NCI-H1105 treated with DMSO at 0.1 percent for 48 hours (cell line): ENCODE measurements at regions not wholly inside any gene's neighbourhood (a gene's known extent, or its start where the extent isn't known, plus 50 kb on each side); places are given as distances from the start of the nearest gene placed in this dataset.

Source experiments
- DNase-seq: peaks from one replicate; lab custom pipeline; 2025; lab: John Stamatoyannopoulos, UW

GRCh38 chr5:125508225-125508624 is 761.8 kb upstream of the ZNF608 start:
- DNase-seq, result no peak

GRCh38 chr5:125510651-125511050 is 764.2 kb upstream of the ZNF608 start:
- no peak for DNase-seq

- no peak for DNase-seq
Measured at GRCh38 chr5:125517973-125518550, 771.6 kb upstream of the ZNF608 start.

- DNase-seq, result no peak
Measured at GRCh38 chr5:125521289-125521688, 774.9 kb upstream of the ZNF608 start.

GRCh38 chr5:125525356-125525755 is 778.9 kb upstream of the ZNF608 start:
- no peak for DNase-seq

GRCh38 chr5:125526966-125527365 is 780.5 kb upstream of the ZNF608 start:
- DNase-seq, result no peak

GRCh38 chr5:125528881-125529280 is 782.4 kb upstream of the ZNF608 start:
- DNase-seq, result no peak

GRCh38 chr5:125530833-125531615 is 784.6 kb upstream of the ZNF608 start:
- peak; percentile 84 for DNase-seq

GRCh38 chr5:125536095-125536494 is 789.7 kb upstream of the ZNF608 start:
- DNase-seq, result no peak

- DNase-seq, result no peak
Measured at GRCh38 chr5:125536582-125536981, 790.1 kb upstream of the ZNF608 start.

- no peak for DNase-seq
Measured at GRCh38 chr5:125537661-125538060, 791.2 kb upstream of the ZNF608 start.

GRCh38 chr5:125538469-125538868 is 792.0 kb upstream of the ZNF608 start:
- no peak for DNase-seq

GRCh38 chr5:125541085-125541484 is 794.6 kb upstream of the ZNF608 start:
- no peak for DNase-seq

GRCh38 chr5:125549322-125549911 is 803.0 kb upstream of the ZNF608 start:
- DNase-seq, result no peak

- DNase-seq, result peak; percentile 16
Measured at GRCh38 chr5:125550274-125550673, 803.8 kb upstream of the ZNF608 start.

GRCh38 chr5:125551246-125551645 is 804.8 kb upstream of the ZNF608 start:
- no peak for DNase-seq

GRCh38 chr5:125551797-125552196 is 805.4 kb upstream of the ZNF608 start:
- DNase-seq, result no peak

- no peak for DNase-seq
Measured at GRCh38 chr5:125552486-125552885, 806.0 kb upstream of the ZNF608 start.

GRCh38 chr5:125554355-125554754 is 807.9 kb upstream of the ZNF608 start:
- no peak for DNase-seq

- DNase-seq, result no peak
Measured at GRCh38 chr5:125555591-125555990, 809.2 kb upstream of the ZNF608 start.

- DNase-seq, result no peak
Measured at GRCh38 chr5:125558016-125558415, 811.6 kb upstream of the ZNF608 start.

- DNase-seq, result no peak
Measured at GRCh38 chr5:125558466-125558865, 812.0 kb upstream of the ZNF608 start.

- no peak for DNase-seq
Measured at GRCh38 chr5:125559296-125559695, 812.9 kb upstream of the ZNF608 start.
